ENCODE measurements at regions not wholly inside any gene's neighbourhood (a gene's known extent, or its start where the extent isn't known, plus 50 kb on each side); places are given as distances from the start of the nearest gene placed in this dataset.

- no TSS peak for BruUV-seq (replicated peaks)
- H3K4me3 ChIP-seq (ENCODE audit: low read depth, low read length, poor library complexity, severe bottlenecking) = no peak overlapping the region
- POLR2A ChIA-PET (ENCODE audit: low non-redundant PET) = interaction anchor here (0.5 kb wide), 1 partner anchor 153 kb away, joined by 3 read pairs; no protein-coding TSS in a partner anchor
- no peaks in the 10 kb centered on the region for H3K4me1 ChIP-seq (ENCODE audit: insufficient read depth, low read length, poor library complexity, severe bottlenecking)
- H3K36me3 ChIP-seq (ENCODE audit: insufficient read depth, low read length, poor library complexity, severe bottlenecking) = no peaks in the 10 kb centered on the region
- H3K27me3 ChIP-seq (replicated peaks; ENCODE audit: insufficient read depth, low read depth, low read length, poor library complexity) = no peaks in the 10 kb centered on the region
- intact Hi-C loops (cut with micrococcal nuclease; ENCODE audit: unreplicated experiment) = loop anchor here (2.0 to 10.0 kb wide), 2 partner anchors 117 to 271 kb away; partner anchors contain the start of gene BAG2
- no peak for DNase-seq (ENCODE audit: low spot score)
- CTCF ChIA-PET = interaction anchor here (0.5 to 1.2 kb wide), 7 partner anchors 10 to 413 kb away, joined by 3 to 7 read pairs (median 4); partner anchors contain the start of gene BEND6
- no peak overlapping the region for H3K27ac ChIP-seq (ENCODE audit: low read depth, low read length, poor library complexity, severe bottlenecking)
- H3K9me3 ChIP-seq (ENCODE audit: low read depth, low read length, poor library complexity, severe bottlenecking) = no peaks in the 10 kb centered on the region
- TF ChIP-seq CTCF (conservative IDR thresholded peaks at IDR 0.05; ENCODE audit: low read depth, low read length) = no peak
- TF ChIP-seq EZH2 (IDR thresholded peaks at IDR 0.05; ENCODE audit: borderline replicate concordance, low read depth, low read length, poor library complexity, severe bottlenecking) = no peak
Observed at GRCh38 chr6:56904068-56904467, 50.8 kb upstream of the BEND6 start.

- Histone ChIP-seq H3K9me3 (ENCODE audit: low read depth, low read length, poor library complexity, severe bottlenecking) (no peaks in the 10 kb centered on the region), H3K4me1 (ENCODE audit: insufficient read depth, low read length, poor library complexity, severe bottlenecking) (no peaks in the 10 kb centered on the region), H3K27me3 (replicated peaks; ENCODE audit: insufficient read depth, low read depth, low read length, poor library complexity) (no peaks in the 10 kb centered on the region), H3K4me3 (ENCODE audit: low read depth, low read length, poor library complexity, severe bottlenecking) (no peak overlapping the region), H3K27ac (ENCODE audit: low read depth, low read length, poor library complexity, severe bottlenecking) (no peak overlapping the region), H3K36me3 (ENCODE audit: insufficient read depth, low read length, poor library complexity, severe bottlenecking) (no peaks in the 10 kb centered on the region)
- intact Hi-C loops (cut with micrococcal nuclease; ENCODE audit: unreplicated experiment) = loop anchor here (2.0 to 10.0 kb wide), 2 partner anchors 272 to 414 kb away; partner anchors contain the start of genes BAG2 and PRIM2
- peak; percentile 65 for DNase-seq (ENCODE audit: low spot score)
- BruUV-seq (replicated peaks) = no TSS peak
- TF ChIP-seq CTCF (conservative IDR thresholded peaks at IDR 0.05; ENCODE audit: low read depth, low read length) (peak; percentile 86), EZH2 (IDR thresholded peaks at IDR 0.05; ENCODE audit: borderline replicate concordance, low read depth, low read length, poor library complexity, severe bottlenecking) (no peak)
- ChIA-PET CTCF (interaction anchor here (0.5 to 2.1 kb wide), 9 partner anchors 11 to 414 kb away, joined by 3 to 8 read pairs (median 4); partner anchors contain the start of genes BEND6 and PRIM2), POLR2A (ENCODE audit: low non-redundant PET) (no interaction called here)
Observed at GRCh38 chr6:56902641-56903464, 52.1 kb upstream of the BEND6 start.

- Histone ChIP-seq H3K27me3 (replicated peaks; ENCODE audit: insufficient read depth, low read depth, low read length, poor library complexity) (no peaks in the 10 kb centered on the region), H3K27ac (ENCODE audit: low read depth, low read length, poor library complexity, severe bottlenecking) (no peak overlapping the region), H3K4me1 (ENCODE audit: insufficient read depth, low read length, poor library complexity, severe bottlenecking) (no peaks in the 10 kb centered on the region), H3K9me3 (ENCODE audit: low read depth, low read length, poor library complexity, severe bottlenecking) (no peaks in the 10 kb centered on the region), H3K4me3 (ENCODE audit: low read depth, low read length, poor library complexity, severe bottlenecking) (no peak overlapping the region), H3K36me3 (ENCODE audit: insufficient read depth, low read length, poor library complexity, severe bottlenecking) (no peaks in the 10 kb centered on the region)
- POLR2A ChIA-PET (ENCODE audit: low non-redundant PET) = no interaction called here
- BruUV-seq (replicated peaks) = no TSS peak
- no peak for DNase-seq (ENCODE audit: low spot score)
- CTCF ChIA-PET = no interaction called here
- TF ChIP-seq CTCF (conservative IDR thresholded peaks at IDR 0.05; ENCODE audit: low read depth, low read length) (no peak), EZH2 (IDR thresholded peaks at IDR 0.05; ENCODE audit: borderline replicate concordance, low read depth, low read length, poor library complexity, severe bottlenecking) (no peak)
- intact Hi-C loops (cut with micrococcal nuclease; ENCODE audit: unreplicated experiment) = loop anchor here (10.0 kb wide), 1 partner anchor 274 kb away; the partner anchor contains the start of gene BAG2
Observed at GRCh38 chr6:56900784-56901183, 54.1 kb upstream of the BEND6 start.
